CD14-positive monocyte (primary cell): ENCODE measurements at regions not wholly inside any gene's neighbourhood (a gene's known extent, or its start where the extent isn't known, plus 50 kb on each side); places are given as distances from the start of the nearest gene placed in this dataset.

Experiments used
- DNase-seq, 3 donors: peaks; one replicate each; pipeline ENCODE4 v3.0.0-alpha.2; 2011 to 2022
- H2AFZ ChIP-seq: 2 replicates; pipeline ENCODE4 v1.6.0; 2012; ENCODE audit warnings: mild to moderate bottlenecking, low read depth, low read length, inconsistent platforms; ENCODE audit not compliant: insufficient read depth, poor library complexity, severe bottlenecking
- H3K27ac ChIP-seq, 2 donors: 1 replicate in 1 of 2; 2 replicates in 1 of 2; pipeline ENCODE4 v1.5.1; 2012 to 2013; ENCODE audit warnings: low read length in 2 of 2, control low read depth in 1 of 2, inconsistent platforms in 1 of 2, low read depth in 1 of 2, mild to moderate bottlenecking in 1 of 2
- H3K27me3 ChIP-seq, 2 donors: one replicate each; pipeline versions ENCODE4 v1.6.0 to v1.6.1; 2011 to 2013; ENCODE audit warnings: low read length in 2 of 2; ENCODE audit not compliant: control insufficient read depth in 2 of 2, insufficient read depth in 2 of 2
- H3K36me3 ChIP-seq, 2 donors: replicated peaks in 1 of 2; 1 replicate in 1 of 2; 2 replicates in 1 of 2; pipeline versions ENCODE4 v1.5.1 to v1.6.1; 2012 to 2013; ENCODE audit warnings: low read length in 2 of 2, control low read depth in 1 of 2, inconsistent platforms in 1 of 2, mild to moderate bottlenecking in 1 of 2; ENCODE audit not compliant: insufficient read depth in 2 of 2, control insufficient read depth in 1 of 2
- H3K4me1 ChIP-seq, 2 donors: 1 replicate in 1 of 2; 2 replicates in 1 of 2; pipeline versions ENCODE4 v1.5.1 to v1.6.1; 2012 to 2013; ENCODE audit warnings: low read length in 2 of 2, control low read depth in 1 of 2, inconsistent platforms in 1 of 2, mild to moderate bottlenecking in 1 of 2, moderate library complexity in 1 of 2; ENCODE audit not compliant: insufficient read depth in 2 of 2, control insufficient read depth in 1 of 2
- H3K4me2 ChIP-seq: replicated peaks from 2 replicates; pipeline ENCODE3; 2012; ENCODE audit warnings: low read length, moderate library complexity, mild to moderate bottlenecking; ENCODE audit not compliant: poor library complexity, severe bottlenecking; ENCODE audit errors: extremely low read depth
- H3K4me3 ChIP-seq, 3 experiments: fragments of 200-600 bp in 1 of 3; sonication (generic) in 1 of 3; replicated peaks in 1 of 3; 1 replicate in 2 of 3; 2 replicates in 1 of 3; pipeline ENCODE4 v1.5.1; 2011 to 2013; ENCODE audit warnings: low read length in 3 of 3, mild to moderate bottlenecking in 3 of 3, control low read depth in 2 of 3, low read depth in 2 of 3, inconsistent platforms in 1 of 3, moderate library complexity in 1 of 3
- H3K79me2 ChIP-seq: 2 replicates; pipeline ENCODE4 v1.6.0; 2012; ENCODE audit warnings: mild to moderate bottlenecking, control low read depth, inconsistent platforms, low read length, moderate library complexity; ENCODE audit not compliant: insufficient read depth
- H3K9ac ChIP-seq: 2 replicates; pipeline ENCODE4 v1.6.0; 2017; ENCODE audit warnings: low read length, mild to moderate bottlenecking; ENCODE audit not compliant: insufficient read depth, poor library complexity, severe bottlenecking
- H3K9me3 ChIP-seq, 2 donors: replicated peaks in 1 of 2; 1 replicate in 1 of 2; 2 replicates in 1 of 2; pipeline versions ENCODE4 v1.5.1 to v1.6.1; 2012 to 2013; ENCODE audit warnings: low read length in 2 of 2, control low read depth in 1 of 2; ENCODE audit not compliant: control insufficient read depth in 1 of 2, insufficient read depth in 1 of 2
- H4K20me1 ChIP-seq: 2 replicates; pipeline ENCODE4 v1.6.0; 2012; ENCODE audit warnings: mild to moderate bottlenecking, low read length, control low read depth, moderate library complexity; ENCODE audit not compliant: insufficient read depth
- H3K27ac Mint-ChIP-seq, 7 donors: one replicate each; pipeline ENCODE4 v1.8.0; 2020; ENCODE audit warnings: mild to moderate bottlenecking in 7 of 7, mixed read lengths in 7 of 7, moderate library complexity in 6 of 7, inconsistent platforms in 2 of 7
- H3K27me3 Mint-ChIP-seq, 3 donors: one replicate each; pipeline ENCODE4 v1.8.0; 2021 to 2022; ENCODE audit warnings: low read depth in 3 of 3, mild to moderate bottlenecking in 3 of 3, mixed read lengths in 3 of 3, moderate library complexity in 3 of 3, inconsistent platforms in 1 of 3
- H3K36me3 Mint-ChIP-seq, 2 donors: one replicate each; pipeline ENCODE4 v1.8.0; 2020; ENCODE audit warnings: mixed read lengths in 2 of 2, inconsistent platforms in 1 of 2, mild to moderate bottlenecking in 1 of 2
- H3K4me1 Mint-ChIP-seq: one replicate; pipeline ENCODE4 v1.8.0; 2020; ENCODE audit warnings: mild to moderate bottlenecking, mixed read lengths
- H3K4me3 Mint-ChIP-seq, 2 donors: one replicate each; pipeline ENCODE4 v1.8.0; 2020; ENCODE audit warnings: mild to moderate bottlenecking in 2 of 2, mixed read lengths in 2 of 2, moderate library complexity in 1 of 2
- H3K9me3 Mint-ChIP-seq, 7 donors: one replicate each; pipeline ENCODE4 v1.8.0; 2020 to 2022; ENCODE audit warnings: mixed read lengths in 7 of 7, mild to moderate bottlenecking in 6 of 7, moderate library complexity in 6 of 7, inconsistent platforms in 2 of 7
- WGBS: methylation state at CpG from one replicate; pipeline ENCODE4 v1.1.5; 2013; ENCODE audit warnings: missing lambda C conversion rate; ENCODE audit not compliant: insufficient coverage; 5-methylcytosine and 5-hydroxymethylcytosine counted together
- intact Hi-C, 2 donors: fragments of 100-400 bp; cut with micrococcal nuclease; formaldehyde crosslinking; loops; one replicate each; pipeline versions ENCODE4 v1.15.0 to v1.15.1; 2023
- TF ChIP-seq, protein P1 (sequence below): fragments of 200-600 bp; IDR thresholded peaks from one replicate; pipeline ENCODE4 v1.8.0; 2022; ENCODE audit warnings: antibody characterized with exemption, mild to moderate bottlenecking

- Mint-ChIP-seq H3K9me3 (peaks cover 0 to 3% (median 1%) of the 10 kb centered on the region in 7 donors), H3K4me1 (no peaks in the 10 kb centered on the region), H3K36me3 (no peaks in the 10 kb centered on the region), H3K27me3 (no peaks in the 10 kb centered on the region), H3K27ac (no peak overlapping the region), H3K4me3 (no peak overlapping the region)
- no peaks in the 10 kb centered on the region for H3K4me1 ChIP-seq
- H3K36me3 ChIP-seq: no peaks in the 10 kb centered on the region
- 86% methylated on average over 3 of the region's 3 CpGs for WGBS
- intact Hi-C loops: no loop called here
- no peaks in the 10 kb centered on the region for H3K9me3 ChIP-seq
- H3K9ac ChIP-seq: no peak overlapping the region
- H4K20me1 ChIP-seq: no peaks in the 10 kb centered on the region
- H3K27ac ChIP-seq: no peak overlapping the region
- H2AFZ ChIP-seq: no peak overlapping the region
- DNase-seq: no peak
- no peak overlapping the region for H3K4me3 ChIP-seq
- H3K4me2 ChIP-seq: no peak overlapping the region
- H3K27me3 ChIP-seq: no peaks in the 10 kb centered on the region
- H3K79me2 ChIP-seq: no peaks in the 10 kb centered on the region
- TF ChIP-seq, protein P1, sequence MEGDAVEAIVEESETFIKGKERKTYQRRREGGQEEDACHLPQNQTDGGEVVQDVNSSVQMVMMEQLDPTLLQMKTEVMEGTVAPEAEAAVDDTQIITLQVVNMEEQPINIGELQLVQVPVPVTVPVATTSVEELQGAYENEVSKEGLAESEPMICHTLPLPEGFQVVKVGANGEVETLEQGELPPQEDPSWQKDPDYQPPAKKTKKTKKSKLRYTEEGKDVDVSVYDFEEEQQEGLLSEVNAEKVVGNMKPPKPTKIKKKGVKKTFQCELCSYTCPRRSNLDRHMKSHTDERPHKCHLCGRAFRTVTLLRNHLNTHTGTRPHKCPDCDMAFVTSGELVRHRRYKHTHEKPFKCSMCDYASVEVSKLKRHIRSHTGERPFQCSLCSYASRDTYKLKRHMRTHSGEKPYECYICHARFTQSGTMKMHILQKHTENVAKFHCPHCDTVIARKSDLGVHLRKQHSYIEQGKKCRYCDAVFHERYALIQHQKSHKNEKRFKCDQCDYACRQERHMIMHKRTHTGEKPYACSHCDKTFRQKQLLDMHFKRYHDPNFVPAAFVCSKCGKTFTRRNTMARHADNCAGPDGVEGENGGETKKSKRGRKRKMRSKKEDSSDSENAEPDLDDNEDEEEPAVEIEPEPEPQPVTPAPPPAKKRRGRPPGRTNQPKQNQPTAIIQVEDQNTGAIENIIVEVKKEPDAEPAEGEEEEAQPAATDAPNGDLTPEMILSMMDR: no peak
These were observed 606.4 kb downstream of the TDRD15 start for GRCh38 chr2:21730141-21730540.

- no CpG with 5 or more reads among the region's 2 CpGs for WGBS
- peaks cover 0 to 12% (median 0%) of the 10 kb centered on the region in 7 donors for H3K9me3 Mint-ChIP-seq
These were observed 616.7 kb downstream of the TDRD15 start for GRCh38 chr2:21740484-21740883.

More at GRCh38 chr2:21740484-21740883, 616.7 kb downstream of the TDRD15 start:
- Histone ChIP-seq H2AFZ (no peak overlapping the region), H3K4me3 (no peak overlapping the region), H3K27ac (no peak overlapping the region), H3K36me3 (no peaks in the 10 kb centered on the region), H3K4me2 (no peak overlapping the region), H3K27me3 (no peaks in the 10 kb centered on the region), H4K20me1 (no peaks in the 10 kb centered on the region), H3K79me2 (no peaks in the 10 kb centered on the region), H3K9ac (no peak overlapping the region), H3K4me1 (no peaks in the 10 kb centered on the region), H3K9me3 (no peaks in the 10 kb centered on the region)
- intact Hi-C loops: no loop called here
- Mint-ChIP-seq H3K27me3 (no peaks in the 10 kb centered on the region), H3K27ac (no peak overlapping the region), H3K36me3 (no peaks in the 10 kb centered on the region), H3K4me3 (no peak overlapping the region), H3K4me1 (no peaks in the 10 kb centered on the region)
- TF ChIP-seq, protein P1: no peak
- DNase-seq: no peak
